Stimulated activated memory B cell treated with anti-CD40 and anti-IgM and Interleukin-4, amounts not matched to agents 10 μg/mL and 1 μg/mL and 100 μg/mL, for 72 hours (primary cell): ENCODE measurements at regions not wholly inside any gene's neighbourhood (a gene's known extent, or its start where the extent isn't known, plus 50 kb on each side); places are given as distances from the start of the nearest gene placed in this dataset.
A peak's percentile ranks its signal among the peaks of the same experiment; 100 is the strongest.
"Not testable (repeated sequence)": the region's sequence is repeated elsewhere in the genome, so short reads cannot be mapped to it uniquely, and the experiment has no call there.

ENCODE experiments used
- ATAC-seq: fragments of 150-1000 bp; cut with Tn5 transposase; 2 replicates; pipeline ENCODE4 v1.10.0; 2021
- H3K27ac Mint-ChIP-seq: one replicate; pipeline ENCODE4 v1.8.0; 2022; ENCODE audit warnings: mild to moderate bottlenecking, mixed read lengths
- H3K27me3 Mint-ChIP-seq: one replicate; pipeline ENCODE4 v1.8.0; 2022; ENCODE audit warnings: mixed read lengths
- H3K36me3 Mint-ChIP-seq: one replicate; pipeline ENCODE4 v1.8.0; 2022; ENCODE audit warnings: mixed read lengths
- H3K4me1 Mint-ChIP-seq: one replicate; pipeline ENCODE4 v1.8.0; 2022; ENCODE audit warnings: mixed read lengths
- H3K4me3 Mint-ChIP-seq: one replicate; pipeline ENCODE4 v1.8.0; 2022; ENCODE audit warnings: mild to moderate bottlenecking, moderate library complexity, mixed read lengths
- H3K9me3 Mint-ChIP-seq: one replicate; pipeline ENCODE4 v1.8.0; 2022; ENCODE audit warnings: mixed read lengths

GRCh38 chr6:97909380-97909779 is 626.4 kb upstream of the MMS22L start:
- H3K4me3 Mint-ChIP-seq: no peak overlapping the region
- H3K27ac Mint-ChIP-seq: no peak overlapping the region
- H3K27me3 Mint-ChIP-seq: no peaks in the 10 kb centered on the region
- no peaks in the 10 kb centered on the region for H3K36me3 Mint-ChIP-seq
- peaks cover 7% of the 10 kb centered on the region for H3K9me3 Mint-ChIP-seq
- no peak for ATAC-seq
- H3K4me1 Mint-ChIP-seq: no peaks in the 10 kb centered on the region

- Mint-ChIP-seq H3K27ac (no peak overlapping the region), H3K4me1 (no peaks in the 10 kb centered on the region), H3K9me3 (no peaks in the 10 kb centered on the region), H3K27me3 (no peaks in the 10 kb centered on the region), H3K4me3 (no peak overlapping the region), H3K36me3 (no peaks in the 10 kb centered on the region)
- ATAC-seq: no peak
Measured at GRCh38 chr6:97913721-97914120, 630.7 kb upstream of the MMS22L start.

- H3K4me1 Mint-ChIP-seq: no peaks in the 10 kb centered on the region
- no peak for ATAC-seq
- no peak overlapping the region for H3K27ac Mint-ChIP-seq
- H3K4me3 Mint-ChIP-seq: no peak overlapping the region
- H3K36me3 Mint-ChIP-seq: no peaks in the 10 kb centered on the region
- H3K9me3 Mint-ChIP-seq: no peaks in the 10 kb centered on the region
- H3K27me3 Mint-ChIP-seq: no peaks in the 10 kb centered on the region
Measured at GRCh38 chr6:97914912-97915311, 631.9 kb upstream of the MMS22L start.

- Mint-ChIP-seq H3K4me1 (no peaks in the 10 kb centered on the region), H3K4me3 (no peak overlapping the region), H3K36me3 (no peaks in the 10 kb centered on the region), H3K9me3 (no peaks in the 10 kb centered on the region), H3K27me3 (no peaks in the 10 kb centered on the region), H3K27ac (no peak overlapping the region)
- no peak for ATAC-seq
Measured at GRCh38 chr6:97915537-97915936, 632.5 kb upstream of the MMS22L start.

GRCh38 chr6:97917369-97917768 is 634.4 kb upstream of the MMS22L start:
- no peaks in the 10 kb centered on the region for H3K4me1 Mint-ChIP-seq
- no peaks in the 10 kb centered on the region for H3K27me3 Mint-ChIP-seq
- H3K4me3 Mint-ChIP-seq: no peak overlapping the region
- H3K36me3 Mint-ChIP-seq: no peaks in the 10 kb centered on the region
- H3K27ac Mint-ChIP-seq: no peak overlapping the region
- ATAC-seq: peak; percentile 24
- H3K9me3 Mint-ChIP-seq: no peaks in the 10 kb centered on the region

- Mint-ChIP-seq H3K27me3 (no peaks in the 10 kb centered on the region), H3K9me3 (no peaks in the 10 kb centered on the region), H3K4me1 (no peaks in the 10 kb centered on the region), H3K36me3 (no peaks in the 10 kb centered on the region), H3K4me3 (no peak overlapping the region), H3K27ac (no peak overlapping the region)
- ATAC-seq: no peak
Measured at GRCh38 chr6:97919046-97919445, 636.0 kb upstream of the MMS22L start.

- Mint-ChIP-seq H3K27ac (no peak overlapping the region), H3K4me3 (no peak overlapping the region), H3K27me3 (no peaks in the 10 kb centered on the region), H3K4me1 (no peaks in the 10 kb centered on the region), H3K9me3 (no peaks in the 10 kb centered on the region), H3K36me3 (no peaks in the 10 kb centered on the region)
- ATAC-seq: no peak
Measured at GRCh38 chr6:97919631-97920030, 636.6 kb upstream of the MMS22L start.

- H3K4me1 Mint-ChIP-seq: no peaks in the 10 kb centered on the region
- H3K9me3 Mint-ChIP-seq: no peaks in the 10 kb centered on the region
- no peak for ATAC-seq
- no peaks in the 10 kb centered on the region for H3K27me3 Mint-ChIP-seq
- H3K4me3 Mint-ChIP-seq: no peak overlapping the region
- no peak overlapping the region for H3K27ac Mint-ChIP-seq
- H3K36me3 Mint-ChIP-seq: no peaks in the 10 kb centered on the region
Measured at GRCh38 chr6:97923249-97923648, 640.2 kb upstream of the MMS22L start.

- Mint-ChIP-seq H3K4me3 (no peak overlapping the region), H3K9me3 (no peaks in the 10 kb centered on the region), H3K36me3 (no peaks in the 10 kb centered on the region), H3K27me3 (no peaks in the 10 kb centered on the region), H3K27ac (no peak overlapping the region), H3K4me1 (no peaks in the 10 kb centered on the region)
- ATAC-seq: no peak
Measured at GRCh38 chr6:97925504-97925903, 642.5 kb upstream of the MMS22L start.

- H3K36me3 Mint-ChIP-seq: no peaks in the 10 kb centered on the region
- no peaks in the 10 kb centered on the region for H3K27me3 Mint-ChIP-seq
- H3K9me3 Mint-ChIP-seq: no peaks in the 10 kb centered on the region
- H3K4me3 Mint-ChIP-seq: no peak overlapping the region
- no peaks in the 10 kb centered on the region for H3K4me1 Mint-ChIP-seq
- H3K27ac Mint-ChIP-seq: no peak overlapping the region
- no peak for ATAC-seq
Measured at GRCh38 chr6:97939440-97940168, 656.6 kb upstream of the MMS22L start.

- Mint-ChIP-seq H3K36me3 (no peaks in the 10 kb centered on the region), H3K27ac (no peak overlapping the region), H3K9me3 (no peaks in the 10 kb centered on the region), H3K27me3 (no peaks in the 10 kb centered on the region), H3K4me1 (no peaks in the 10 kb centered on the region), H3K4me3 (no peak overlapping the region)
- no peak for ATAC-seq
Measured at GRCh38 chr6:97947841-97948240, 664.8 kb upstream of the MMS22L start.

- Mint-ChIP-seq H3K9me3 (peaks cover 9% of the 10 kb centered on the region), H3K4me3 (no peak overlapping the region), H3K27ac (no peak overlapping the region), H3K27me3 (no peaks in the 10 kb centered on the region), H3K4me1 (no peaks in the 10 kb centered on the region), H3K36me3 (no peaks in the 10 kb centered on the region)
- no peak for ATAC-seq
Measured at GRCh38 chr6:97958134-97958533, 675.1 kb upstream of the MMS22L start.

- H3K4me3 Mint-ChIP-seq: no peak overlapping the region
- H3K27me3 Mint-ChIP-seq: no peaks in the 10 kb centered on the region
- no peak for ATAC-seq
- H3K4me1 Mint-ChIP-seq: no peaks in the 10 kb centered on the region
- no peak overlapping the region for H3K27ac Mint-ChIP-seq
- no peaks in the 10 kb centered on the region for H3K36me3 Mint-ChIP-seq
- H3K9me3 Mint-ChIP-seq: no peaks in the 10 kb centered on the region
Measured at GRCh38 chr6:97963193-97963592, 680.2 kb upstream of the MMS22L start.

GRCh38 chr6:97969065-97969464 is 686.0 kb upstream of the MMS22L start:
- H3K36me3 Mint-ChIP-seq: no peaks in the 10 kb centered on the region
- no peaks in the 10 kb centered on the region for H3K9me3 Mint-ChIP-seq
- H3K4me3 Mint-ChIP-seq: no peak overlapping the region
- no peaks in the 10 kb centered on the region for H3K4me1 Mint-ChIP-seq
- no peaks in the 10 kb centered on the region for H3K27me3 Mint-ChIP-seq
- no peak overlapping the region for H3K27ac Mint-ChIP-seq
- ATAC-seq: no peak

GRCh38 chr6:97977084-97977483 is 694.1 kb upstream of the MMS22L start:
- H3K4me3 Mint-ChIP-seq: no peak overlapping the region
- H3K27ac Mint-ChIP-seq: no peak overlapping the region
- no peaks in the 10 kb centered on the region for H3K36me3 Mint-ChIP-seq
- H3K4me1 Mint-ChIP-seq: no peaks in the 10 kb centered on the region
- H3K27me3 Mint-ChIP-seq: no peaks in the 10 kb centered on the region
- no peak for ATAC-seq
- H3K9me3 Mint-ChIP-seq: no peaks in the 10 kb centered on the region

- H3K27me3 Mint-ChIP-seq: no peaks in the 10 kb centered on the region
- no peaks in the 10 kb centered on the region for H3K4me1 Mint-ChIP-seq
- no peak for ATAC-seq
- H3K9me3 Mint-ChIP-seq: no peaks in the 10 kb centered on the region
- no peaks in the 10 kb centered on the region for H3K36me3 Mint-ChIP-seq
- no peak overlapping the region for H3K27ac Mint-ChIP-seq
- H3K4me3 Mint-ChIP-seq: no peak overlapping the region
Measured at GRCh38 chr6:97978855-97979271, 695.8 kb upstream of the MMS22L start.

- H3K9me3 Mint-ChIP-seq, H3K36me3 Mint-ChIP-seq, ATAC-seq, H3K4me1 Mint-ChIP-seq, H3K27me3 Mint-ChIP-seq, H3K4me3 Mint-ChIP-seq, H3K27ac Mint-ChIP-seq: not testable (repeated sequence)
Measured at GRCh38 chr6:97979285-97979684, 696.3 kb upstream of the MMS22L start.
